Glutamatergic neuron (in vitro differentiated cells): ENCODE measurements at regions not wholly inside any gene's neighbourhood (a gene's known extent, or its start where the extent isn't known, plus 50 kb on each side); places are given as distances from the start of the nearest gene placed in this dataset.

Experiments used
- DNase-seq: peaks from one replicate; pipeline ENCODE4 v3.0.0; 2022
- H3K27ac Mint-ChIP-seq: one replicate; pipeline ENCODE4 v1.8.0; 2020; ENCODE audit warnings: mild to moderate bottlenecking, mixed read lengths, inconsistent platforms; ENCODE audit not compliant: unreplicated experiment
- H3K27me3 Mint-ChIP-seq: one replicate; pipeline ENCODE4 v1.8.0; 2020; ENCODE audit warnings: mild to moderate bottlenecking, moderate library complexity, mixed read lengths, inconsistent platforms; ENCODE audit not compliant: unreplicated experiment
- H3K36me3 Mint-ChIP-seq: one replicate; pipeline ENCODE4 v1.8.0; 2020; ENCODE audit warnings: mild to moderate bottlenecking, mixed read lengths, inconsistent platforms; ENCODE audit not compliant: unreplicated experiment
- H3K4me1 Mint-ChIP-seq: one replicate; pipeline ENCODE4 v1.8.0; 2020; ENCODE audit warnings: mild to moderate bottlenecking, low read depth, mixed read lengths, inconsistent platforms; ENCODE audit not compliant: unreplicated experiment
- H3K4me3 Mint-ChIP-seq: one replicate; pipeline ENCODE4 v1.8.0; 2020; ENCODE audit warnings: mild to moderate bottlenecking, mixed read lengths, inconsistent platforms; ENCODE audit not compliant: unreplicated experiment
- H3K9me3 Mint-ChIP-seq: one replicate; pipeline ENCODE4 v1.8.0; 2020; ENCODE audit warnings: mild to moderate bottlenecking, moderate library complexity, mixed read lengths, inconsistent platforms; ENCODE audit not compliant: unreplicated experiment
- TF ChIP-seq, protein P1 (sequence below): fragments of 200-600 bp; sonication (generic); IDR thresholded peaks from one replicate; pipeline ENCODE4 v1.5.0; 2021; ENCODE audit not compliant: partially characterized antibody, unreplicated experiment

- Mint-ChIP-seq H3K9me3 (no peaks in the 10 kb centered on the region), H3K27me3 (no peaks in the 10 kb centered on the region), H3K4me3 (no peak overlapping the region), H3K4me1 (no peaks in the 10 kb centered on the region), H3K36me3 (no peaks in the 10 kb centered on the region), H3K27ac (no peak overlapping the region)
- no peak for DNase-seq
- TF ChIP-seq, protein P1, sequence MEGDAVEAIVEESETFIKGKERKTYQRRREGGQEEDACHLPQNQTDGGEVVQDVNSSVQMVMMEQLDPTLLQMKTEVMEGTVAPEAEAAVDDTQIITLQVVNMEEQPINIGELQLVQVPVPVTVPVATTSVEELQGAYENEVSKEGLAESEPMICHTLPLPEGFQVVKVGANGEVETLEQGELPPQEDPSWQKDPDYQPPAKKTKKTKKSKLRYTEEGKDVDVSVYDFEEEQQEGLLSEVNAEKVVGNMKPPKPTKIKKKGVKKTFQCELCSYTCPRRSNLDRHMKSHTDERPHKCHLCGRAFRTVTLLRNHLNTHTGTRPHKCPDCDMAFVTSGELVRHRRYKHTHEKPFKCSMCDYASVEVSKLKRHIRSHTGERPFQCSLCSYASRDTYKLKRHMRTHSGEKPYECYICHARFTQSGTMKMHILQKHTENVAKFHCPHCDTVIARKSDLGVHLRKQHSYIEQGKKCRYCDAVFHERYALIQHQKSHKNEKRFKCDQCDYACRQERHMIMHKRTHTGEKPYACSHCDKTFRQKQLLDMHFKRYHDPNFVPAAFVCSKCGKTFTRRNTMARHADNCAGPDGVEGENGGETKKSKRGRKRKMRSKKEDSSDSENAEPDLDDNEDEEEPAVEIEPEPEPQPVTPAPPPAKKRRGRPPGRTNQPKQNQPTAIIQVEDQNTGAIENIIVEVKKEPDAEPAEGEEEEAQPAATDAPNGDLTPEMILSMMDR: no peak
These were observed 78.7 kb upstream of the PAPOLG start for GRCh38 chr2:60677356-60677755.

GRCh38 chr2:60678551-60678950, 77.5 kb upstream of the PAPOLG start:
- no peak for DNase-seq
- H3K9me3 Mint-ChIP-seq: no peaks in the 10 kb centered on the region
- TF ChIP-seq, protein P1: no peak
- no peaks in the 10 kb centered on the region for H3K36me3 Mint-ChIP-seq
- H3K27ac Mint-ChIP-seq: no peak overlapping the region
- H3K4me3 Mint-ChIP-seq: no peak overlapping the region
- H3K27me3 Mint-ChIP-seq: peaks cover 2% of the 10 kb centered on the region
- no peaks in the 10 kb centered on the region for H3K4me1 Mint-ChIP-seq

DNA sequence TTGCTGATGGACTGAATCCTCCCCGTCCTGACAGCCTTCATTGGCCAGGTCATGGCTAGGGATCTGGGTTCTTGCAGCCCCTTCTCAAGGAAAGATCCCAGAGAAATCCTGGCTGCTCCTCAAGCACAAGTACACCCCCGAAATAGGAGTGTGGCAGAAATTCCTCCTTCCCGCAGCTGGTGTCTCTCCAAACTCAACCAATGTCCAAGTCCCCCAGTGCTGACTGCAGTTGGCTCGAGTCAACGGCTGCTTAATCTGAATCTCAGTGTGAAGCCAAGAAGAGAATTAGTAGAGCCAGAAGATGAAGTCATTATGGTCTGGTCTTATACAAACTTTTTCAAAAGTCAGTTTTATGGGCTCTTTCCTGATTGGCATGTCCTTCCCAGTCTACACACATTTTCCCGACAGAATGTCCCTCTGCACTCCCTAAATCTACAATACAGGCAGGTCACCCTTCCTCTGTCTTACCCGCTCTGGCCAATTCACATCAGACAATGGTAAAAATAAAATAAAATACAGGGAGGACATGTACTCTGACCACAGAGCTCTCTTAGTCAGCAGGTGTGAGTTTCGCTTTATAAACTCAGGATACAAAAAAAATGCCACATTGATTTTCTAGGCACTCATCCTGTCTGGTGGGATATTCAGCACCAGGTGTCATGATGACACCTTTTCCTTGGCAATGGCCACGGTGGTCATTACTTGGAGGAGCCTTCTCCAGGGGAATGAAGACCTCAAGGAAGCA, 76.9 kb upstream of the PAPOLG start:
- peaks cover 2% of the 10 kb centered on the region for H3K27me3 Mint-ChIP-seq
- no peak overlapping the region for H3K27ac Mint-ChIP-seq
- no peak overlapping the region for H3K4me3 Mint-ChIP-seq
- H3K9me3 Mint-ChIP-seq: no peaks in the 10 kb centered on the region
- DNase-seq: no peak
- H3K36me3 Mint-ChIP-seq: no peaks in the 10 kb centered on the region
- TF ChIP-seq, protein P1: no peak
- no peaks in the 10 kb centered on the region for H3K4me1 Mint-ChIP-seq

- Mint-ChIP-seq H3K4me1 (no peaks in the 10 kb centered on the region), H3K9me3 (no peaks in the 10 kb centered on the region), H3K27ac (no peak overlapping the region), H3K36me3 (no peaks in the 10 kb centered on the region), H3K27me3 (no peaks in the 10 kb centered on the region), H3K4me3 (no peak overlapping the region)
- TF ChIP-seq, protein P1: no peak
- no peak for DNase-seq
These were observed 62.5 kb upstream of the PAPOLG start for GRCh38 chr2:60693551-60693950.

GRCh38 chr2:60695793-60696192, 60.3 kb upstream of the PAPOLG start:
- TF ChIP-seq, protein P1: no peak
- H3K9me3 Mint-ChIP-seq: no peaks in the 10 kb centered on the region
- no peaks in the 10 kb centered on the region for H3K4me1 Mint-ChIP-seq
- no peak overlapping the region for H3K4me3 Mint-ChIP-seq
- no peaks in the 10 kb centered on the region for H3K36me3 Mint-ChIP-seq
- H3K27me3 Mint-ChIP-seq: no peaks in the 10 kb centered on the region
- H3K27ac Mint-ChIP-seq: no peak overlapping the region
- no peak for DNase-seq
